NCI-H1417 (cell line): ENCODE measurements at regions not wholly inside any gene's neighbourhood (a gene's known extent, or its start where the extent isn't known, plus 50 kb on each side); places are given as distances from the start of the nearest gene placed in this dataset.
"Not testable (repeated sequence)": the region's sequence is repeated elsewhere in the genome, so short reads cannot be mapped to it uniquely, and the experiment has no call there.

Experiments
- DNase-seq, 3 experiments: peaks; one replicate each; lab custom pipeline; 2025; lab: John Stamatoyannopoulos, UW

DNA sequence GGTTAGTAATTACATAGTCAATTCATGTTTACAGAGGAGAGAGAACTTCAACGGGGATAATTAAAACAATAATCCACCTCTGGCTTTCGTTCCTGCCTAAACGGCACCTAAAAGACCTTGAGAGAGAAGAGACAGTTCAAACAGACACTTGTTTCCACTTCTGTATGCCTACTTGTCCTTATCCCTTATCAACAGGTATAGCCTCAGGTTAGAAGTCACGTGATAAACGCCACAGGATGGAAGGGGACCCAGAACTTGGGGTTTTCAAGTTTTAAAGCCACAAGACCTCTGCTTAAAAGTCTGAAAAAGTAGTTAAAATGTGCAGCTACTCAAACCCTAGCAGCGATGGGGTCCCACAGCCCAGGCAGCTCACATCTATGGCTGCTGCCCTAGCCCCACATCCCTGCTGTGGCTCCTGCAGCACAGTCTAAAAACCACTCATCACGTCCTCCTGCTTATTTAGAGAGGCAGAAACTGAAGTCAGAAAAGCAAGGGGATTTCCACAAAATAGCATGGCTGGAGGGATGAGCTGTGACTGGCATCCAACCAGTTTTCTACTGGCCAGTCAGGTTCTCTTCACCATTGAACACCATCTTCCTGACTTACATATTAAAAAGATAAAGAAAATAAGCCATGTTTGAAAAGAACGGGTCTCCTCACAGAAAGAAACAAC lies 51.2 kb upstream of the SEC16B start:
- DNase-seq: peak; percentile 43 to 86 (median 56)

DNA sequence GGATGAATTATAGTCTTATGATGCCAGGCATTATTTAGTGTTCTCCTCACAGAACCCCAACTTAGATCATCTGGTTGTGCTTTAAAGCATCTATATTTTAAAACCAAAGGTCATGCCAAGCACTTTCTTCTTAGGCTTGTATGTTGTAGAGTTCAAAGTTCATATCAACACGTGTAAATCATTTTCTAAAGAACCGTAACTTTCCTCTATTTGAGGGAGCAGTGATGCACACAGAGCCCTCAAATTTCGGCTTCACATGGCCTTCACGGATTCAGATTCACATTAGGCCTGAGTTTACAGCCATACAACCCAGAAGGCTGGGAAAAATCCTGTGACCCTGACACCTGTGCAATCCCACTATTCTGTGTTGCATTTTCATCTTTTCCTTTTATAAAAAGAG lies 52.1 kb upstream of the SEC16B start:
- no peak for DNase-seq

DNA sequence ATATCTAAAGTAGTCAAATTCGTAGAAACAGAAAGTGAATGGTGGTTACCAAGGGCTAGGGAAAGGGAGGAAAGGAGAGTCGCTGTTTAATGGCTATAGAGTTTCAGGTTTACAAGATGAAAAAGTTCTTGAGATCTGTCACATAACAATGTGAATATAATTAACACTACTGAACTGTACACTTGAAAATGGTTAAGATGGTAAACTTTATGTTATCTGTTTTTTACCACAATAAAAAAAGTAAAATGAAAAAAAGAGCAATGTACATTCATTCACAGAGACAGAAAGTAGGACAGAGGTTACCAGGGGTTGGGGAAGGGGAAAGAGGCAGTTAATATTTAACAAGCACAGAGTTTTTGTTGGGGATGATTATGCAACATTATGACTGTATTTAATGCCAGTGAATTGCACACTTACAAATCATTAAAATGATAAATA lies 53.3 kb upstream of the SEC16B start:
- no peak for DNase-seq

DNA sequence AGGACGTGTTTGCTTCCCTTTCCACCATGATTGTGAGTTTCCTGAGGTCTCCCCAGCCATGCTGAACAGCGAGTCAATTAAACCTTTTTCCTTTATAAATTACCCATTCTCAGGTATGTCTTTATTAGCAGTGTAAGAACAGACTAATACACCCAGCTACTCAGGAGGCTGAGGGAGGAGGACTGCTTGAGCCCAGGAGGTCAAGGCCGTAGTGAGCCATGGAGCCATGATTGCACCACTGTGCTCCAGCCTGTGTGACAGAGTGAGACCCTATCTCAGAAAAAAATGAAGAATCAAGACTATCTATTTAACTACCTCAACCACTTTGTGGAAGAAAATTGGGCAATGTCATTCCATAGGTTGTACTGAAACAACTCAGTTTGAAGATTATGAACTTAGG lies 54.6 kb upstream of the SEC16B start:
- no peak for DNase-seq

DNA sequence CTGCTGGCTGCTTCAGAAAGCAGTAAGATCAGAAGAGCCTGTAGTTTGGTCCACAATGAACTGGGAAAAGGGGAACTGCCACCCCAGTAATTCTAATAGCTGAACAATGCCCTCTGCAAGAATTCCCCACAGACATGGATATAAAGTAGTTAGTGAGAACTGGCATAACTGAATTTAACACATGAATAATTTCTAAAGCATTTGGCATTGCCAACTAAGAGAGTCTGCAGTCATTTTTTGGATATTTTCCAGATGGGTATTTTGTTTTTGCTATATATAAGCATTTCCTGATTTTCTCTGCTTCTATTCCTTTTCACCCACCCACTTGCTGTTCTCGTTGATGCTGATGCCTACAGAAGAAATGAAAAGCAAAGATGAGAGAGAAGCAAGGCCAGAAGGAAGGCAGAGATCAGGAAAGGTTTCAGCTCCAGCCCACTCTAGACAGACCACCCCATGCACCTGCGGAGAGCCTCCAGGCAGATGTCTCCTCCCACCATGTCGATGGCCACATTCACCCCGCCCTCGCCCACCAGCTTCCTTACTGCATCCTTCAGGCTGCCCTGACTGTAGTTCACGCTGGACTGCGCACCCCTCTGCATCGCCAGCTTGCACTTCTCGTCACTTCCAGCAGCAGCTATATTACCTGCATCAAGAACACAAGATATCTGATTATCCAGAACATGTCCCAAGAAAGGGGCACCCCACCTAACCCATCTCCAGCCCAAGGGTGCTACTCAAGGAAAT lies 55.9 kb upstream of the SEC16B start:
- no peak for DNase-seq

DNA sequence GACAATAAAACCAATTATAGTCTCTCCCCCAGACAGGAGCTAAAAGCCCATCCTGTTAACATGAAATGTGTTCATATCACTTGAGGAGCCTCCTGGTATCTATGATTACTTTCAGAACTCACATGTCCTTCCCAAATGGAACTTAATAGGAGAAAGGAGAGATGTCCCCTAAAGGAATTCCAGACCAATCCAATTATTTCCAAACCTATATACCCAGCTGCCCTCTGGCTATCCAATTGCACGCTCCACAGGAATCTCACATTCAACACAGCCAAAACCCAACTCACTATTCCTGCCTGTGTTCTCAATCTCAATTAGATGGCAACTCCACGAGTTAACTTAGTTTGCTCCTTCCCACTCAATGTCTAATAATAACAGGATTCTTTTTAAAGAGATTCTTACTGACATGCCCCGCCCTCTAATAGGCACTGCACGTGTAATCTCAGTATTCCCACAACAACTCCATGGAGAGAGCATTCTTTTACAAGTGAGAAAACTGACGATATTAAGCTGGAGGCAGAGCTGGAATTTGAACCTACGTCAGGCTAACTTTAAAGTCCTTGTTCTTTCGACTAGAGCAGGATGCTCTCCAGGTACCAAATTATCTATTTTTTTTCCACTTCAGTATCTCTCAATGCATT lies 59.1 kb upstream of the SEC16B start:
- no peak for DNase-seq

DNA sequence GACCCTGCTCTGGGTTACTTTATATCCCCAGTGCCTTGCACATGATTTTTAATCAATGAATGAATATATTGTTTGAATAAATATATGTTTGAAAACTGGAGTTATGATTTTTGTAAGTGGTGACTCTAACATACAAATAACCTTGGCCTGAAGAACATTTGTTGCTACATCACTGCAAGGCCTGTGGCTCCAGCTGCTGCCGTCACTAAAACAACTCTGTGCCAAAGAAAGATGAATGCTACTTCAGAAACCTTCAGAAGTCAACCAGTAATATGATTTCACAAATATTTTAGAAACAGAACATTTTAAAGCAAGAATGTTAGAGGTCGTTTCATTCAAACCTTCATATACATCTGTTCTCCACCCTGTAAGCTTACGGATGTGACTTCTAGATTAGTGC lies 60.6 kb upstream of the SEC16B start:
- DNase-seq: no peak

DNA sequence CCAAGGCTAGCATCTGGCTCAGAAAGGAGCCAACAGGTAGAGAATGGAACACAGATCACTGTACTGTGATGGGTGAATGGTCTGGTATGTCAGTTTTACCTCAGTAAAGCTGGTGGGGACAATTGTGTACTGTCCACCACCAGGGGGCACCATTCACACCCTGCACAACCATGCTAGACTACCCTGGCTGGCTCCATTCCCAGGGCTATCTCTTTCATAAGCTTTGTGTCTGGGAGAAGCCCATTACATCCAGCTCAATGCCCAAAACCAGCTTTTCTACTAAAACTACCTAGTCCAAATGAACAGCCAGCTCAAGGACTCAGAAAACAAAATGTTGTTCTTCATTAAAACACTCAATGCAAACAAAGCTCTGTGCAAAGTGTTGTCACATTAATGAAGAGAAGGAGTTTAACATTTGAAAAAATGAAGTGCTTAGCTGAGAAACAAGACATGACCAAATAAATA lies 62.0 kb upstream of the RASAL2 start:
- peak; percentile 53 to 88 (median 83) for DNase-seq

DNA sequence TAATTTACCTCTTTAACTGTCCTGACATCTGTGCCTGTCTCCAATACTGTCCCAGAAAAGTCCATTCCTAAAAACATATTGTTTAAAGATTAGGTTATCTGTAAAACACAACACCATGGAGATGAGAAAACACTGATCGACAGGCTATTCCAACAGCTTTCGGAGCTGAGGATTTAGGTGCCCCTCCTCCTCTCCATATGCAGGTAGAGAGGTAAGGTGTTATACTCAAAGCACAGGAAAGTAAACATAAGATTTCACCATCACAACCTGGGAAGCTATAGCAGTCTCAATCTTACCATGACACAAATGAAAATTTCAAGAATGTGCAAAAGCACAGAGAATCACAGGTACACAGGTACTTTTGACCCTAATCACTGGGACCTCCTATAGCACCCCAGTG lies 60.9 kb upstream of the RASAL2 start:
- DNase-seq: no peak

DNA sequence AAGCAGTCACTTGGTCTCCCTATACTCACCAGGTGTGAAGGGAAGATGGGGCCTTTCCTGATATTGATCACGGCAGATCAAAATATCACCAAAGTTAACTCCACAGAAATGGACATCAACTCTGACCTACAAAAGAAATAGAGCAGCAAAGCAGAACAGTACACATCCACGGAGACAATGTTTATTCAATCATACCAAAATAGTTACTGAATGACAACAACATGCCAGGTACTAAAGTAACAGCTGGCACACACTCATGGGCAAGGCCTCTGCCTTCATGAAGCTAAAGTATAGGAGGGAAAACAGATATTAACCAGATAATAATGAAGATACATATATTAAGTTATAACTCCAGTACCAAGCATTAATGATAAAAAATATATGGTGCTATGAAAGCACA lies 59.2 kb upstream of the RASAL2 start:
- no peak for DNase-seq

DNA sequence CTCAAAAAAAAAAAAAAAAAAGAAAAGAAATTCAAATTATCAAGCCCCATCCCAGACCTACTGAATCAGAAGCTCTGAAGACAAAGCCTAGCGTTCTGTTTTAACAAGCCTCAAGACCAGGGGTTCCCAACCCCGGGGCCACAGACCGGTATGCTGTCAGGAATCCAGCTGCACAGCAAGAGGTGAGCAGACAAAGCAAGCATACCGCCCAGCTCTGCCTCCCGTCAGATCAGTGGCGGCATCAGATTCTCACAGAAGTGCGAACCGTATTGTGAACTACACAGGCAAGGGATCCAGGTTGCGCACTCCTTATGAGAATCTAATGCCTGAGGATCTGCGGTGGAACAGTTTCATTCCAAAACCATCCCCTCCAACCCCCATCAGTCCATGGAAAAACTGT lies 57.8 kb upstream of the RASAL2 start:
- DNase-seq: no peak

DNA sequence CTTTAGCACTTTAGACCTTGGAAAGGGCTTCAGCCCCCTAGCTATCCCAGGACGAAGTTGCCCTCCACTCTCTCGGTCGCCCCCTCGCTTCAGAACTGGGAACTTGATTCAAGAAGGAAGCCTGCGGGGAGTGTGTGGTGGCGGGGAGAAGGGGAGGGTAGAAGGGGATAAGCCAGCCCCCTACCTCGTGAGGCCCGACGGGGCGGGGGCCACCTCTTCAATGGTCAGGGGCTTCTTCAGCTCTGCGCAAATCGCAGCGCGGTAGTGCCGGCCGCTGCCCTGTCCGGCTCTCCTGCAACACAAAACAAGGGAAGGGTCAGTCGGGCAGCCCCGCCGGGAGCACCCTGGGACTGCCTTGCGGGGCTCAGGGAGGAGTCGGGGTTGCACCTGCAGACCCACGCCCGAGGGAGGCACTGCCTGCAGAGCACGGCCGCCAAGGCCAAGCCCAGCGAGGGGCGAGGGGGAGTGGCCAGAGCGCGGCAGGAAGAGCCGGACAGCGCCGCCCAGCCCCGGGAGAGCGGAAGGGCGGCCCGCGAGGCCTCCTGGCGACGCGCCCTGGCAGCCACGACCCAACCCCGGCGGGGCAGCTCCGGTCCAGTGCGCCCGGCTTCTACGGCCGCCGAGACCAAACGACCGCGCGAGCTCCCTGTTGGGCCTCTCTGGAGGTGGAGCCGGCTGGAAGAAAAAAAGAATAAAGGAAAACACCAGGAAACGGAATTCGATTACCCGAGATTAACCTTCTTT lies 56.2 kb upstream of the RASAL2 start:
- no peak for DNase-seq

DNA sequence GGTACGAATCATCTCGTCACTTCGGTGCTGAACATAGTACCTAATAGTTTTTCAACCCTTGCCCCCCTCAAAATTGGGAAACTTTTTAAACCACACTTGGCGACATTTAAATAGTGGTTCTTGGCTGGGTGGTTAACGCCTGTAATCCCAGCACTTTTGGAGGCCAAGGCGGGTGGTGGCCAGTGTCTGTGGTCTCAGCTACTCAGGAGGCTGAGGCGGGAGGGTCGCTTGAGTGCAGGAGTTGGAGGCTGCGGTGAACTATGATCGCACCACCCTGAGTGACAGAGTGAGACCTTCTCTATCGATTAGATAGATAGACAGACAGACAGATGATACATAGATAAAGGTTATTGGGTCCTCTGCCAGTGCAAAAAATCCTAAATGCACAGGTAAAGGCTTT lies 55.5 kb upstream of the RASAL2 start:
- DNase-seq: no peak

DNA sequence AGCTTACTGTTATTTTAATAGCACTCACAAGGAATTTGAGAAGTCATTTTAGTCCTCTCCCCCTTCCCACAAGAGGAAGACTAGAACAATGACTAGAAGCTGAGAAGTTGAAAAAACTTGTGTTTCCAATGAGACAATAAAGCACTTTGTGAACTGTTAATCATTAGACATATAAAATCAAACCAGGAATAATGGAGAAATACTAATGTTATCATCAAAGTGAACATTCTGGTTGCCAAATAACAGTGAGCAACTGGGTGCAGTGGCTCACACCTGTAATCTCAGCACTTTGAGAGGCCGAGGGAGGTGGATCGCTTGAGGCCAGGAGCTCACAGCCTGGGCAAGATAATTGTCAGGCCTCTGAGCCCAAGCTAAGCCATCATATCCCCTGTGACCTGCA lies 54.0 kb upstream of the RASAL2 start:
- no peak for DNase-seq

DNA sequence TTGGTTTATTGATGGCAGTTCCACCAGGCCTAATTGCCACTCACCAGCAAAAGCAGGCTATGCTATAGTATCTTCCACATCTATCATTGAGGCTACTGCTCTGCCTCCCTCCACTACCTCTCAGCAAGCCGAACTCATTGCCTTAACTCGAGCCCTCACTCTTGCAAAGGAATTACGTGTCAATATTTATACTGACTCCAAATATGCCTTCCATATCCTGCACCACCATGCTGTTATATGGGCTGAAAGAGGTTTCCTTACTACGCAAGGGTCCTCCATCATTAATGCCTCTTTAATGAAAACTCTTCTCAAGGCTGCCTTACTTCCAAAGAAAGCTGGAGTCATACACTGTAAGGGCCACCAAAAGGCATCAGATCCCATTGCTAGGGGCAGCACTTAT lies 50.0 kb upstream of the RASAL2 start:
- DNase-seq: not testable (repeated sequence)
